ENCODE measurements at regions not wholly inside any gene's neighbourhood (a gene's known extent, or its start where the extent isn't known, plus 50 kb on each side); places are given as distances from the start of the nearest gene placed in this dataset.
"Not testable (repeated sequence)": the region's sequence is repeated elsewhere in the genome, so short reads cannot be mapped to it uniquely, and the experiment has no call there.

- H3K27ac ChIP-seq (ENCODE audit: low read depth, low read length); H3K36me3 Mint-ChIP-seq; H3K4me3 ChIP-seq (ENCODE audit: low read length); H3K4me1 Mint-ChIP-seq; H3K4me1 ChIP-seq (ENCODE audit: insufficient read depth, low read length); H3K27me3 ChIP-seq (ENCODE audit: insufficient read depth, low read length, poor library complexity, severe bottlenecking); DNase-seq; H3K27me3 Mint-ChIP-seq; H3K4me3 Mint-ChIP-seq; CTCF ChIA-PET; H3K27ac Mint-ChIP-seq; H3K36me3 ChIP-seq (ENCODE audit: insufficient read depth, low read length); POLR2A ChIA-PET: not testable (repeated sequence)
- H3K9me3 ChIP-seq (ENCODE audit: low read length): peaks cover 11% of the 10 kb centered on the region
- peaks cover 31 to 72% (median 48%) of the 10 kb centered on the region in 5 donors for H3K9me3 Mint-ChIP-seq
Measured at GRCh38 chr21:9943639-9944038, 577.7 kb upstream of the TPTE start.

GRCh38 chr21:9946057-9946456 is 575.3 kb upstream of the TPTE start:
- H3K4me1 Mint-ChIP-seq; H3K4me1 ChIP-seq (ENCODE audit: insufficient read depth, low read length); H3K4me3 Mint-ChIP-seq; H3K36me3 Mint-ChIP-seq; H3K36me3 ChIP-seq (ENCODE audit: insufficient read depth, low read length); POLR2A ChIA-PET; H3K27ac ChIP-seq (ENCODE audit: low read depth, low read length); CTCF ChIA-PET; H3K27ac Mint-ChIP-seq; H3K27me3 ChIP-seq (ENCODE audit: insufficient read depth, low read length, poor library complexity, severe bottlenecking); DNase-seq; H3K4me3 ChIP-seq (ENCODE audit: low read length); H3K27me3 Mint-ChIP-seq: not testable (repeated sequence)
- peaks cover 32 to 85% (median 61%) of the 10 kb centered on the region in 5 donors for H3K9me3 Mint-ChIP-seq
- H3K9me3 ChIP-seq (ENCODE audit: low read length): peaks cover 11% of the 10 kb centered on the region

GRCh38 chr21:9949510-9950289 is 571.7 kb upstream of the TPTE start:
- POLR2A ChIA-PET; H3K4me1 ChIP-seq (ENCODE audit: insufficient read depth, low read length); H3K27ac ChIP-seq (ENCODE audit: low read depth, low read length); H3K4me1 Mint-ChIP-seq; DNase-seq; H3K27ac Mint-ChIP-seq; H3K27me3 ChIP-seq (ENCODE audit: insufficient read depth, low read length, poor library complexity, severe bottlenecking); CTCF ChIA-PET; H3K4me3 Mint-ChIP-seq; H3K9me3 ChIP-seq (ENCODE audit: low read length); H3K36me3 Mint-ChIP-seq; H3K27me3 Mint-ChIP-seq; H3K4me3 ChIP-seq (ENCODE audit: low read length); H3K36me3 ChIP-seq (ENCODE audit: insufficient read depth, low read length): not testable (repeated sequence)
- H3K9me3 Mint-ChIP-seq: peaks cover 18 to 75% (median 46%) of the 10 kb centered on the region in 5 donors

GRCh38 chr21:9950363-9950762 is 571.0 kb upstream of the TPTE start:
- H3K36me3 ChIP-seq (ENCODE audit: insufficient read depth, low read length); H3K27ac Mint-ChIP-seq; H3K4me3 ChIP-seq (ENCODE audit: low read length); H3K36me3 Mint-ChIP-seq; H3K27ac ChIP-seq (ENCODE audit: low read depth, low read length); CTCF ChIA-PET; H3K4me1 Mint-ChIP-seq; H3K27me3 ChIP-seq (ENCODE audit: insufficient read depth, low read length, poor library complexity, severe bottlenecking); H3K4me3 Mint-ChIP-seq; H3K27me3 Mint-ChIP-seq; H3K4me1 ChIP-seq (ENCODE audit: insufficient read depth, low read length); POLR2A ChIA-PET; DNase-seq; H3K9me3 ChIP-seq (ENCODE audit: low read length): not testable (repeated sequence)
- peaks cover 18 to 69% (median 40%) of the 10 kb centered on the region in 5 donors for H3K9me3 Mint-ChIP-seq

GRCh38 chr21:9958791-9959190 is 562.6 kb upstream of the TPTE start:
- H3K4me1 Mint-ChIP-seq; POLR2A ChIA-PET; H3K4me1 ChIP-seq (ENCODE audit: insufficient read depth, low read length); H3K9me3 ChIP-seq (ENCODE audit: low read length); H3K27ac Mint-ChIP-seq; H3K36me3 Mint-ChIP-seq; H3K27me3 ChIP-seq (ENCODE audit: insufficient read depth, low read length, poor library complexity, severe bottlenecking); H3K36me3 ChIP-seq (ENCODE audit: insufficient read depth, low read length); H3K27ac ChIP-seq (ENCODE audit: low read depth, low read length); H3K4me3 Mint-ChIP-seq; H3K27me3 Mint-ChIP-seq; H3K4me3 ChIP-seq (ENCODE audit: low read length); CTCF ChIA-PET; DNase-seq: not testable (repeated sequence)
- peaks cover 0 to 22% (median 9%) of the 10 kb centered on the region in 5 donors for H3K9me3 Mint-ChIP-seq

GRCh38 chr21:9959220-9959964 is 562.0 kb upstream of the TPTE start:
- H3K36me3 ChIP-seq (ENCODE audit: insufficient read depth, low read length); POLR2A ChIA-PET; H3K27me3 ChIP-seq (ENCODE audit: insufficient read depth, low read length, poor library complexity, severe bottlenecking); H3K4me3 ChIP-seq (ENCODE audit: low read length); H3K27ac ChIP-seq (ENCODE audit: low read depth, low read length); H3K4me1 Mint-ChIP-seq; H3K27ac Mint-ChIP-seq; H3K36me3 Mint-ChIP-seq; H3K9me3 ChIP-seq (ENCODE audit: low read length); H3K27me3 Mint-ChIP-seq; DNase-seq; H3K4me1 ChIP-seq (ENCODE audit: insufficient read depth, low read length); CTCF ChIA-PET; H3K4me3 Mint-ChIP-seq: not testable (repeated sequence)
- peaks cover 2 to 22% (median 12%) of the 10 kb centered on the region in 5 donors for H3K9me3 Mint-ChIP-seq

- CTCF ChIA-PET, H3K4me1 Mint-ChIP-seq: not testable (repeated sequence)
- peaks cover 11 to 41% (median 26%) of the 10 kb centered on the region in 5 donors for H3K9me3 Mint-ChIP-seq
Measured at GRCh38 chr21:9969399-9969798, 552.0 kb upstream of the TPTE start.

GRCh38 chr21:9972018-9972417 is 549.4 kb upstream of the TPTE start:
- H3K4me3 Mint-ChIP-seq, CTCF ChIA-PET, H3K27me3 Mint-ChIP-seq: not testable (repeated sequence)

More at GRCh38 chr21:9969399-9969798, 552.0 kb upstream of the TPTE start:
- H3K4me1 ChIP-seq (ENCODE audit: insufficient read depth, low read length); H3K27me3 Mint-ChIP-seq; H3K27me3 ChIP-seq (ENCODE audit: insufficient read depth, low read length, poor library complexity, severe bottlenecking); H3K9me3 ChIP-seq (ENCODE audit: low read length); H3K36me3 ChIP-seq (ENCODE audit: insufficient read depth, low read length); H3K27ac ChIP-seq (ENCODE audit: low read depth, low read length); H3K27ac Mint-ChIP-seq; DNase-seq; H3K4me3 Mint-ChIP-seq; H3K4me3 ChIP-seq (ENCODE audit: low read length); H3K36me3 Mint-ChIP-seq; POLR2A ChIA-PET: not testable (repeated sequence)

More at GRCh38 chr21:9972018-9972417, 549.4 kb upstream of the TPTE start:
- H3K9me3 Mint-ChIP-seq: peaks cover 4 to 34% (median 20%) of the 10 kb centered on the region in 5 donors
- DNase-seq; H3K4me1 ChIP-seq (ENCODE audit: insufficient read depth, low read length); H3K36me3 ChIP-seq (ENCODE audit: insufficient read depth, low read length); H3K27ac Mint-ChIP-seq; H3K9me3 ChIP-seq (ENCODE audit: low read length); POLR2A ChIA-PET; H3K4me1 Mint-ChIP-seq; H3K27me3 ChIP-seq (ENCODE audit: insufficient read depth, low read length, poor library complexity, severe bottlenecking); H3K4me3 ChIP-seq (ENCODE audit: low read length); H3K36me3 Mint-ChIP-seq; H3K27ac ChIP-seq (ENCODE audit: low read depth, low read length): not testable (repeated sequence)
